Prostate gland (tissue), 2 donors: ENCODE measurements at regions not wholly inside any gene's neighbourhood (a gene's known extent, or its start where the extent isn't known, plus 50 kb on each side); places are given as distances from the start of the nearest gene placed in this dataset.

Source experiments
- CTCF ChIP-seq, 4 experiments: fragments of 200-600 bp in 2 of 4; fragments of 450-650 bp in 2 of 4; sonication (generic) in 2 of 4; IDR thresholded peaks; 1 replicate in 3 of 4; 2 replicates in 1 of 4; pipeline ENCODE4 v1.5.1; 2016 to 2019; ENCODE audit warnings: antibody characterized with exemption in 4 of 4, mild to moderate bottlenecking in 2 of 4, moderate library complexity in 2 of 4
- POLR2A ChIP-seq: fragments of 450-650 bp; IDR thresholded peaks from one replicate; pipeline ENCODE4 v1.6.1; 2016; ENCODE audit warnings: antibody characterized with exemption, mild to moderate bottlenecking
- POLR2AphosphoS5 ChIP-seq: sonication (generic); formaldehyde crosslinking; IDR thresholded peaks from one replicate; pipeline ENCODE4 v1.6.1; 2017; ENCODE audit warnings: antibody characterized with exemption

GRCh38 chr10:2909921-2910320 is 157.4 kb upstream of the PFKP start:
- TF ChIP-seq CTCF (IDR thresholded peaks at IDR 0.05): no peak
- no peak for TF ChIP-seq POLR2AphosphoS5
- no peak for TF ChIP-seq POLR2A
